ENCODE measurements at regions not wholly inside any gene's neighbourhood (a gene's known extent, or its start where the extent isn't known, plus 50 kb on each side); places are given as distances from the start of the nearest gene placed in this dataset.

DNA sequence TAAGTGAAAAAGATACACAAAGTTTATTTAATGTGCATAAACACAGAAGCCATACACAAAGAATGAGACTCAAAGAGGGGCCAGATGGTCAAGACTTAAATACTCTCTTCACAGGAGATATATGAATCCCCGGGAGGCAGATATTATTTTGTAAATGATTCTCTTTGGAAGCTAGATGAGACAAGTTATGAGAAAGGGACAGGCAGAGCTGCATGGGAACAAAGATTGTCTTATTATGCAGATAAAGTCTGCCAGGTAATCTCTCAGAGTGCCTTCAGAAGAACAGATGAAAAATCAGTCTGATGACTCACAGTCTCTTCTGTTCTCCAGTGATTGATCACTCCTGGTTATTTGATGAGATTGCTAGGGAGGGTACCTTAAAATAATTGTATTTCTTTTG, 89.0 kb downstream of the NAF1 start:
- TF ChIP-seq, protein P1, sequence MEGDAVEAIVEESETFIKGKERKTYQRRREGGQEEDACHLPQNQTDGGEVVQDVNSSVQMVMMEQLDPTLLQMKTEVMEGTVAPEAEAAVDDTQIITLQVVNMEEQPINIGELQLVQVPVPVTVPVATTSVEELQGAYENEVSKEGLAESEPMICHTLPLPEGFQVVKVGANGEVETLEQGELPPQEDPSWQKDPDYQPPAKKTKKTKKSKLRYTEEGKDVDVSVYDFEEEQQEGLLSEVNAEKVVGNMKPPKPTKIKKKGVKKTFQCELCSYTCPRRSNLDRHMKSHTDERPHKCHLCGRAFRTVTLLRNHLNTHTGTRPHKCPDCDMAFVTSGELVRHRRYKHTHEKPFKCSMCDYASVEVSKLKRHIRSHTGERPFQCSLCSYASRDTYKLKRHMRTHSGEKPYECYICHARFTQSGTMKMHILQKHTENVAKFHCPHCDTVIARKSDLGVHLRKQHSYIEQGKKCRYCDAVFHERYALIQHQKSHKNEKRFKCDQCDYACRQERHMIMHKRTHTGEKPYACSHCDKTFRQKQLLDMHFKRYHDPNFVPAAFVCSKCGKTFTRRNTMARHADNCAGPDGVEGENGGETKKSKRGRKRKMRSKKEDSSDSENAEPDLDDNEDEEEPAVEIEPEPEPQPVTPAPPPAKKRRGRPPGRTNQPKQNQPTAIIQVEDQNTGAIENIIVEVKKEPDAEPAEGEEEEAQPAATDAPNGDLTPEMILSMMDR (IDR thresholded peaks at IDR 0.05), result no peak
- no peak for TF ChIP-seq POLR2A (IDR thresholded peaks at IDR 0.05)
